GM19238 (cell line): ENCODE measurements at regions not wholly inside any gene's neighbourhood (a gene's known extent, or its start where the extent isn't known, plus 50 kb on each side); places are given as distances from the start of the nearest gene placed in this dataset.

ENCODE experiments used
- DNase-seq: peaks from one replicate; pipeline ENCODE4 v3.0.0; 2011; ENCODE audit warnings: low spot score; ENCODE audit not compliant: insufficient read length

DNA sequence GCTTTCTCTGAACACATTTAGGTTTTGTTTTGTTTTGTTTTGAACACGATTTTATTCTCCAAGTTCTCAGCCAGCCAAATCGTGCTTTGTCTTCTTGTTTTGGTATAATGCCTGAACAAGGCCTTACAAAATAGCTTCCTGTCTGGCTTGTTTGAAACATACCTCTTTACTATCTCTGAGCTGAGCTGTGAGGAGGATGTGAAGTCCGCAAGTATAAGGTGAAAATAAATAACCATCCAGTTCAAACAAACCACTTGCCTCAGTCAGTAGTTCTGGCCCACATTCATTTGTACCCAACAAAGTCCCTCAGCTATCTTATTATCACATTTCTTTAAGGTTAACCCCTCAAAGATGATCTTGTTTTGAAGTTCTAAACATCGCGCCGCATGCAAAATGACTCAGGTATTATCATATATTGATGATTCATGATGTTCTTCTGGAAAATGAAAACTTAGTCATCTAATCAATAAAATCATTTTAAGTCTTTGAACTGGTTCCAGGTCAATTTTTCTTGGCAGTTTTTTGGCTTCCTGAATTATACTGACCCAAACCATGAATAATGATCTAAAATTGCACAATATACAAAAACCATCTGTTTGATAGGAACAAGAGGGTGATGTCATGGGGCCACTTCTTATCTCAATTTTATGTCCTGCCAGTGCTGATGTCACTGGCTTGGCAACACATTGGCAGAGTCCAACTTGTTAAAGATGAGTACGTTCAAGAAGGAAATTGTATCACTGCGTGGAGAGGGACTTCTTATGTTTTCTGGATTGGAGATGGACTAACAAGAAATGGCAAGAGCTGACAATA is 694.3 kb downstream of the KCNJ2 start:
- DNase-seq, result no peak

DNA sequence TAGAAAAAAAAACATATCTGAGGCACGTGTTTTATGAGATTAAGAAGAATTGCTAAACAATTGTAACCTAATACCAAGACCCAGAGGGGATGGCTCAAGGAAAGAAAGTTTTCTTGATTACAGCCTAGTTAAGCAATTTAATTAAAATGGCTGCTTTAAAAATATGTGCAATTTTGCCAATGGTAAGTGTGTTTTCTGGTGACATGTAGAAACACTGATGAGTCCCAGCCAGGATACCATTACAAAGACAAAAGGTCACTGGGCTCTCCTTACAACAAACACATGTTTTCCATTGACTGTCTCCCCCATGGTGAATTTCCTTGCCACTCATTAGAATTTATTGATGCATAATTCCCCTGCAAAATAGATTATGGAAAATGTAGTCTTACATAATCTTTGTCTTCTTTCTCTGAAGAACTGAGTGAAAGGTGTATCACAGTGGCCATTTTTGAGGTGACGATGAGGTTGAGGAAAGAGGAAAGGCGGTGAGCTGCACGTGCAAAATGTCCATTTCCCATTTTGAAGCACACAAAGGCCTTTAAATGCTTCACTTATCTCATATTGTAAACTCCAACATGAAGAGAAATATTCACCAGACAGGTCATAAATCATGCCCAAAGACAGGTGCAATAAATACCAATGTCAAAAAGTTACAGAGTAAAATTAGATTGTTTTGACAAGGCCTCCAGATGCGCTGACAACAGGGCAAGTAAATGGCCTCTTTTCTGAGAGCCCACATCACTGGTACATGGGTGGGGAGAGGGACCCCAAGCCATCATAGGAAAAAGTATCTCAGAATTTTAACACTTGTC is 696.9 kb downstream of the KCNJ2 start:
- DNase-seq, result no peak

GRCh38 chr17:70868149-70868548 is 698.8 kb downstream of the KCNJ2 start:
- no peak for DNase-seq

- DNase-seq, result no peak
Measured at GRCh38 chr17:70869402-70870085, 700.2 kb downstream of the KCNJ2 start.

DNA sequence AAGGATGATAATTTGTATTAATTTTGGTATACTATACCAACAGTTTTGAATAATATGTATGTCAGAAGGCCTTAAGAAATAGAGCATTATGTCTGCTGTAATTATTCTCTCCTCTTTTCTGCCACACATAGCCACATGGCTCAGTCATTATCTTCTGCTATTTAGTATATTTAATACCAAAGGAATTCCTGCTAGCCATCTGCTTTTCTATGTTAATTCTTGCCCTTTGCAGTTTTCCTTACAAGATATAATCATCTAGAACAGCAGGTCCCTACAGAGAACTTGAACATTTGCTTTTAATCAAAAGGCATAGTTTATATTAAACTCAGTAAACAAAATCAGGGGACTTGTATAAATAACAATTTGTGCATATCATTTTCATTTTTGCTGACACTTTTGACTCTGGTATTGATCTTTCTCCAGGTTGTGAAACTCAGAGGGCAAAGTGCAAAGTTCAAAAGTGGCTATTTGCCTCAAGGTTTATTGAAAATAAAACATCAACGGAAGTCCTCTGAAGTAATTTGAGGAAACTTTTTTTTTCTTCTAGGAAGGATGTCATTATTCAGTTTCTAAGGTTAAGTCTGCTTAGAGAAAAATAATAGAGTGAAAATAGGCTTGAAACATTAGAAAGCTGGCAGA is 702.0 kb downstream of the KCNJ2 start:
- no peak for DNase-seq

DNA sequence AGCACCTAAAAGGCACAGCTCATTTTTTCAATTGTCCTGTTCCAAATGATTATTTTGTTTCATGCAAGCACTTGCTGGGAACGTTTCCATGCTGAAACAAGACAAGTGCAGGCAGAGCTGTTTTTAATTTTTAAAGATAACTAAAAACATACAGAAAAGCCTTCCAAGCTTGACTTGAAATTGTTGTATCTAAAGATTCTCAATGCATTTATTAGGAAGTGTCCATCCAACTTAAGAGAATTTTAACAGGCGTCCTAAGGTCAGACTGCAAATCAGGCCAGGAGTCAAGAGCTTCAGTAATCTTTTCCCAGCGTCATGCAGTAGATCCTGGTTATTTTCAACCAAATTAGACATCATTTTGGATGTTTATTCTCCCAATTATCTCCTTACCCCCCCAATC is 702.8 kb downstream of the KCNJ2 start:
- DNase-seq, result no peak

DNA sequence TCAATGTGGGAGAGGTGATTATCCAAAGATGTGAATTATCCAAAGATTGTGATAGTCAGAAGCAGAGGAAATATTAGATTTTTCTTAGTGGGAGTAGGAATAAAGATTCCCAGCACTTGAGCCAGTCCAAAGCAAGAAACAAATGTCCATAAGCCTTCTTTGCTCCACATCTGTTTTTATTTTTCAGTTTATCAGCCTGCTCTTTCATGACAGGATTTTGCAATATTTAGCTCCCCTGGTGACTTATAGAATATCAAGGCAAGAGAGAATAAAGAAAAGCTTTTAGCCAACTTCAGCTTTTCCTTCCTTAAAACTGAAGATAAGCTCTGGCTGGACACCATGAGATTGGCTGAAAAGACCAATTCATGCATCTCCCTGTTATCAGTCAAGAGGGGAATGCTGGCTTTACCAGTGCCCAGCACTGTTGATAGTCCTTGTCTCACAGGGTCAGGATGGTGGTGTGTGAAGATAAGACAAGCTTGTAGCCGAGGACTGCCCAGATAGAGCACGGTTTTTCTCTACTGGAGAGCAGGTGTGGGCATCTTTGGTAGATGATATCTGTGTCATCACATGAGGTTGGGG is 706.5 kb downstream of the KCNJ2 start:
- DNase-seq, result no peak

DNA sequence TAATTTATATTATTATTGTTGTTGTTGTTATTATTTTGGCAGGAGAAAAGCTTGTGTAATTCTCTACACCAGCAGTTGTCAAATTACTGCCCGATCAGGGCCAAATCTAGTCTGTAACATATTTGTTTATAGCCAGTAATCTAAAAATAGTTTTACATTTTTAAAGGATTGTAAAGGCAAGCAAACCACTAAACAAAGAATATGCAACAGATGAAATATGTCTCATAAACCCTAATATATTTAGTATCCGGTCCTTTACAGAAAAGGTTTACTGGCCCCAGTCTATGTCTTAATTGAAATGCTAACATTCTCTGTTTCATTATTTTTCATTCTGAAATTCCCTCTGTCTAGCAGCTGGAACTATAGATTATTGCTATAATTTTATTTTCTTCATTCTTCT is 709.5 kb downstream of the KCNJ2 start:
- no peak for DNase-seq

DNA sequence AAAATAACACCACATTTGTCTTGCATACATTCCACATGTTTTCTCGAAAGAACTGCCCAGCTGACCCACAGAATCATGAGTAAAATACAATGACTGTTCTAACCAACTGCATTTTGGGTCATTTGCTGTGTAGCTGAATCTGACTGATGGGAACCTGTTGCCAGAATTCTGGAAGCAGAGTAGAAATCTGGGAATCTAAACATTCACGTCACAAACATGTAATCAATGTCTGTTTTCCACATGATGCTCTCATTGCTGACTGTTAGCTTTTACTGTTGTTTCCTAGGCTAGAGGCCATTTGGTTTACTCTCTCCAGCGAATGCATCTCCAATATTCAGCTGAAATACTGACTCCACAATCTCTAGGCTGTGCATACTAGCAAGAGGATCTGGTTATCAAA is 710.1 kb downstream of the KCNJ2 start:
- DNase-seq, result no peak

DNA sequence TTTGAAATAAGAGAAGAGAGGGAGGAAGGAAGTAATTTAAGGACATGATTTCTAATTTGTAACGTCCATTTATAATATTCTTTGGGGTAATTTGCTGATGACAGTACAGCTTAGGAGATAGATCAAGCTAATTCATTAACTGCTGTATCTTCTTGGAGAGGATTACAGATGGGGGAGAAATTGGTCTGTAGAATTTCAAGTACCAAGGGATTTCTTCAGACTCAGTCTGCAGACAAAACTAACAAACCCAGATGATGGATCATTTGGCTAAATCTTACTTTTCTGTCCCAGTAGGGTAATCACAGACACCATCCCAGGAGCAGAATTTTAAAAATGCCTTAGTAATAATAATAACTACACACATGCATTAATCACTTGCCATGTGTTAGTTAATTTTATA is 711.8 kb downstream of the KCNJ2 start:
- DNase-seq, result no peak

- no peak for DNase-seq
Measured at GRCh38 chr17:70882504-70882903, 713.2 kb downstream of the KCNJ2 start.

GRCh38 chr17:70886648-70887047 is 717.3 kb downstream of the KCNJ2 start:
- no peak for DNase-seq

DNA sequence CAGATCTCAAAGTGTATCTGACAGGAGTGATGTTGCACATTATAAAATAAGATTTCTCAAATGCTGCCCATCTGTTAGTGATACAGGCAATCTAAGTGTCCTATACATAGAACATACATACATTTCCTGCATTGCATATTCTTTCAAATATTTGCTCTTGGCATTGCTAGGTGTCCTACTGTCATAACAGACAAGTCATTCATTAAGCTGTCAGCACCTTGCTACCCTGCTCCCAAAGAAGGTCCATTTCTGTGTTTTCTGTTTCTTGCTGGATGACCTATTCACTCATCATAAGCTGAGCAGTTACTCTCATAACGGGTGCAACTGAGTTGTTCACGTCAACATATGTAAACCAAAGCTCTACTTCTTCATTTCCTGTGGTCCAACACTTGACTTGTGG is 719.0 kb downstream of the KCNJ2 start:
- no peak for DNase-seq

DNA sequence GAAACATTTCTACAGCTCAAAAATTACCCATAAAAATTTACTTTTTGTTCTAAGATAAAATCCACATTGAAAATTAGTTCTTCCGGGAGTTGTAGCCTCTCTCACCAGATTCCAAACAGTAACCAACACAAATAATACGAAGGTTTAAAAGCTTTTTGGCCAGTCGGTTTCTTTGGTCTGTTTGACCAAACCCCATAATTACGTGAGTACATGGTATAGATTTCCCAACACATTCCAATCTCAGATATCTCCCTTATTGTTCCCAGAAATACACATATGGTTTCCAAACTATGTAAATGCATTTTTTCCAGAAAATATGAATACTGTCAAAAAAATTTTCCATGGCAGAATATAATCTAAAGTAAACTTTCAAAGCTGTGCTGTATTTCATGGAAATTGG is 722.0 kb downstream of the KCNJ2 start:
- DNase-seq, result no peak

DNA sequence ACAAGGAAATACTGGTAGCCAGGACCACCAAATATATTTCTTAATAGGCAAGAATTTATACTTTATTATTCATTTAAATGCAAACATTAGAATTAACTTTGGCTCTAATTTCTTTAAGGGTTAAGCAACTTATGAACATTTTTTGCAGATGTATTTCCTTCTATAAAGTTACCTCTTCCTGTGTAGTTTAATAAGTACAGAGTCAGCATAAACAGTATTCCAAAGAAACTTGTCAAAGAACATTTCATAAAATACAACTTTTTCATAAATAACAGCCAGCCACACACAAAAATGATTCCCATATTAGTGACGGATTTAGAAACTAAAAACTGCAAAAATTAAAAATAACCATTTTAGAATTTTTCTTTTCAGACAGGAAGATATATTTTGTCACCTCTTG is 723.2 kb downstream of the KCNJ2 start:
- no peak for DNase-seq

DNA sequence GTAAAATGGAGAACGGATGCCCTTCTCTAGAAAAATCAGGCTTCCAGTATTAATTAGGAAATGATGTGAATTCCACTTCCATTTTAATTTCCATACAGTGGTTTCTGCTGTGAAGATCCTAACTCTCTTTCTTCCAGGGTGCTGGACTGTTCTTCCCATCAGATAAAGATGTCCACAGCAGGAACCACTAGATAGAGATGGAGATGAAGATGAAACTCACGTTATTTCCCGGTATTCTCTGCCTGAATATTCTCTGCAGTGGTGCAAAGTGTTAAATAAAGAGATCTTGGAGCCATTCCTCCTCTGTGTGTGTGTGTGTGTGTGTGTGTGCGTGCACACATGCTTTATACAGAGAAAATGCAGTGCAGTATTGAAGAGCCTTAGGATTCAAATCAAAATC is 727.5 kb downstream of the KCNJ2 start:
- no peak for DNase-seq

DNA sequence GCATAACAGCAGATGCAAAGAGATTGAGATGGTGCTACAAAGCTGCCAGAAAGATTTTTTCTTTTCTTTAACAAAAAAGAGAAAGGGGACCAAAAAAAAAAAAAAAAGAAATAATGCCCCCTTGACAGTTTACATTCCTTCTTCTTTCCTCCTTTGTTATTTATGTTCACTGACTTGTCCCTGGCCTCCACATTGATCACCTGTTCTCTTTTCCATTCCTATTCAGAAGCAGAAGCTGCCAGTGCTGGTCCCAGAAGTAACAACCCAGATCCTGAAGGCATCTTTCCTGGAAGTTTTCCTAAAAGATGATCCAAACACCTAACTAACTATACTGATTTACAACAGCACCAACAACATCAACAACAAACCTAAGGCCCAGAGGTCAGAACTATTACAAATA is 728.1 kb downstream of the KCNJ2 start:
- no peak for DNase-seq

GRCh38 chr17:70901870-70902269 is 732.5 kb downstream of the KCNJ2 start:
- no peak for DNase-seq

DNA sequence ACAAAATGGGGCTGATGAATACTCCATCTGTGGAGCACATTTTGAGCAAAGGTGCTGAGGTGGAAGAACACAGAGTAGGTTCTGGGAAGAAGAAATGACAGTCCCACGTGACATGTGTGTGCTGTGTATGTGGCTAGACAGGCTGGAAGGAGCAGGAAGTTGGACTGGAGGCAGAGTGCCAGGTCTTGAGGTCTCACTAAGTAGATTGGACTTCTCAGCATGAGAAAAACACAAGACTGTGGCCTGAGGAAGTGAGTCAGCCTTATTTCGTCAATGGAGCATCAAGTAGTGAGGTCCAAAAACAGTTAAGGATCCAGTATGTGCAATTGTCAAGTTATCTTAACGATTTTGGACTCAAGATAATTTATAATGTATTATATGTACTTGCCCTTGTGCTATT is 736.5 kb downstream of the KCNJ2 start:
- DNase-seq, result no peak

DNA sequence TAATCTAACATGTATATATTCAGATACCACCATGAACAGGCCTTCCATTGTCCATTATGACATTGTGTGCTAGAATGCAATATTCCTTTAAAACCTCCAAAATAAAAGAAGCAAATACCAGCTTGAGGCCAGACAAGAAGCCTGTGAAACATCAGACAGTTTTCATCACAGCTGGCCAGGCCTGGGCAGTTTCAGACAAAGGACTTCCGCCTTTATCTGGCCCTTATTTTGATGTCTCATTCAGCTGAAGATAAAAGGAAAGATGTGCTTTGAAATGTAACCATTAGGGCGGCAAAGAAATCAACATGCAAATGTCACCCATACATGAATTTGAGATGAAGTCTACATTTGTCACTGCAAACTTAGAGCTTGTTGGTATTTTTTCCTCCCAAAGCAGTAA is 737.5 kb downstream of the KCNJ2 start:
- no peak for DNase-seq

DNA sequence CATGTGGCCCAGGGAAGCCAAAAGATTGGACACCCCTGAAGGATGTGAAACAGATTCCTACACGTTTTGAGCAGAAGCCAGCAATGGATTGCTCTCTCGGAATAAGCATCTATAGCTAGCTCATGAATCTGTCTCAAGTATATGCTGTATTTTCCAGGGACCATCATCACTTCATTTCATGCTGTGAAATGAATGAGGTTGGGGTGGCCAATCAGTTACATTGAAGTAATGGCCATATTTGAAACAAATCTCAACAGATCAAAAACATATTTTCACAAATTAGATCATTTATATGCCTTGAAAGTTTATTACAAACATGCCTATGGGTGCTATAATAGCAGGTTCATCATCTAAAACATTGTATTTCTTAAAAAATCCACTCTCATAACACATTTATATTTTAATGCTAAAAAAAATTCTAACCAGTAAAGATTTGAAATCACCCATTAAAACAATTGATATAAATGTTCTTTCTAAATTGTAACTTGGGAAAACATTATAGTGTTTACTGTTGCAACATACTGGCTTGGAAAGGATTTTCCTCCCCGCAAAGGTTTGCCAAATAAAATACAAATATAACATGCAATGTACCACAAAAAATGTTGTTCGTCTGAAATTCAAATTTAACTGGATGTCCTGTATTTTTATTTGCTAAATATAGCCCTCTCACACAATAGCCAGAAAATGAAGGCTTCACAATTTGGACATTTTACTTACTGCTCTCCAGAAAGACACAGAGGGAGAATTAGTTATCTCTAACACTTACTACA is 743.6 kb downstream of the KCNJ2 start:
- DNase-seq, result no peak
